ENCODE measurements at regions not wholly inside any gene's neighbourhood (a gene's known extent, or its start where the extent isn't known, plus 50 kb on each side); places are given as distances from the start of the nearest gene placed in this dataset.

DNA sequence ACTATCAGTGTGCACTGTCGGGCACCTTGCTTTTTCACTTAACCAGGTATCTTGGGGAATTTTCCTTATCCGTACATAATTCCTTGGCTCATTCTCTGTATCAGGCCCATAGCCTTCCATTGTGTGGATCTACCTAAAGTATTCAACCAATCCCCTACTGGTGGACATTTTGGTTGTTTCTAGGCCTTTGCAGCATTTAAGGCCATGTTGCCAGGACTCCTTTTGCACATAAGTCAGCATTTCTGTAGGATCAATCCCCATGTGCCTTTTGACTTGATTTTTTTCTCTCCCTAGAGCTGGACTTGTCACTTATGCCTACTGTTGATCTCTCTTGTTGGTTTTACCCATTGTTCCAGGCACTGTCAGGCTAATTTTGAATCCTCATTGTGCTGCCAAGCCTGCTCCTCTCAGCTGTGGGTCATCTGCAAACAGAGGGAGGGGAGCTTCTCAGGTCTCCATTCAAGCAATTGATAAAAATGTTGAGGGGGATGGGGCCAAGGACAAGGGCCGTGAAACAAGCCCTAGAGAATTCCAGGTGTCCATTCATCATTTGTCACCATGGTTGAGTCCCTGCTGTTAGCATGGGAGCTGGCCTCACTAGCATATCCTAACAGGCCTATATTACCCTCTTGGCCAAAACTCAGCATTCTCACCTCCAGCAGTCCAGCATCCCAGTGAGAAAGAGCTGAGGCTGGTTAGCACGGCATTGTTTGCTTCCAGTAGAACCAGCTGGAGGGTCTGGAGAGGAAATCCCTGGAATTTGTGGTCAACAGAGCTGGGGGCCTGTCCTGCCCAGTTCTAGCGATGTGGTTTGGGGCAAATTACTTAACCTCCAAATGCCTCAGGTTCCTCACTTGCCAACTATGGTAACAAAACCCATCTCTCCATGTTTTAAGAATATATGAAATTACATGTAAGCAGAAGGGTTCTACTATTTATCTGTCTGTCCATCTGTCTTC is 178.4 kb downstream of the MRPL14 start:
- Histone ChIP-seq H3K4me3 (no peak overlapping the region), H3K9me3 (no peaks in the 10 kb centered on the region), H3K4me1 (replicated peaks) (no peaks in the 10 kb centered on the region), H3K36me3 (no peaks in the 10 kb centered on the region), H3K27ac (no peak overlapping the region), H3K27me3 (replicated peaks; ENCODE audit: insufficient read depth) (no peaks in the 10 kb centered on the region)
- DNase-seq (ENCODE audit: low spot score): no peak
- WGBS: 94% methylated on average over 5 of the region's 5 CpGs
- TF ChIP-seq POLR2AphosphoS5 (IDR thresholded peaks at IDR 0.05): no peak
- TF ChIP-seq, protein P1, sequence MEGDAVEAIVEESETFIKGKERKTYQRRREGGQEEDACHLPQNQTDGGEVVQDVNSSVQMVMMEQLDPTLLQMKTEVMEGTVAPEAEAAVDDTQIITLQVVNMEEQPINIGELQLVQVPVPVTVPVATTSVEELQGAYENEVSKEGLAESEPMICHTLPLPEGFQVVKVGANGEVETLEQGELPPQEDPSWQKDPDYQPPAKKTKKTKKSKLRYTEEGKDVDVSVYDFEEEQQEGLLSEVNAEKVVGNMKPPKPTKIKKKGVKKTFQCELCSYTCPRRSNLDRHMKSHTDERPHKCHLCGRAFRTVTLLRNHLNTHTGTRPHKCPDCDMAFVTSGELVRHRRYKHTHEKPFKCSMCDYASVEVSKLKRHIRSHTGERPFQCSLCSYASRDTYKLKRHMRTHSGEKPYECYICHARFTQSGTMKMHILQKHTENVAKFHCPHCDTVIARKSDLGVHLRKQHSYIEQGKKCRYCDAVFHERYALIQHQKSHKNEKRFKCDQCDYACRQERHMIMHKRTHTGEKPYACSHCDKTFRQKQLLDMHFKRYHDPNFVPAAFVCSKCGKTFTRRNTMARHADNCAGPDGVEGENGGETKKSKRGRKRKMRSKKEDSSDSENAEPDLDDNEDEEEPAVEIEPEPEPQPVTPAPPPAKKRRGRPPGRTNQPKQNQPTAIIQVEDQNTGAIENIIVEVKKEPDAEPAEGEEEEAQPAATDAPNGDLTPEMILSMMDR (IDR thresholded peaks at IDR 0.05): no peak
- TF ChIP-seq POLR2A (IDR thresholded peaks at IDR 0.05): no peak
- intact Hi-C loops (cut with DNase I): no loop called here

DNA sequence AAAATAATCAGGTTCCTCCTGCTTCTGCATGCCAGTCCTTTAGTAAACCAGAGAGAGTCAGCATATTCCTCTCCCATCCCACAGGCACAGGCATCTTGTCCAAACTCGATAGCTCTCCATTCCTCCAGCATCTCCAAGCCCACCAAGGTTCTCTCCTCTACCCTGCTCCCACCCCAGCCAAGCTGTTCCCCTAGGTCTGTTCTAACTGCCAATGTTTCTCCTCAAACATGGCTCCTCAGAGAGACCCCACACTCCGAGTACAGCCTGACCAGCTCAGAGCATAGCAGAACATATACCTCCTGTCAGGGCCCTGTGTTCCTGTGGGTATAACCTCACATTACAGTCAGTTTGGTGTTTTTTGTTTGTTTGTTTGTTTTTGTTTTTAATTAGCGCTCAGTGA is 177.8 kb downstream of the VEGFA start:
- H3K27ac ChIP-seq: no peak overlapping the region
- no peak overlapping the region for H3K4me3 ChIP-seq
- no peaks in the 10 kb centered on the region for H3K27me3 ChIP-seq (replicated peaks; ENCODE audit: insufficient read depth)
- H3K36me3 ChIP-seq: no peaks in the 10 kb centered on the region
- no peaks in the 10 kb centered on the region for H3K9me3 ChIP-seq
- no peaks in the 10 kb centered on the region for H3K4me1 ChIP-seq (replicated peaks)
- 83% methylated on average over 3 of the region's 3 CpGs for WGBS
- intact Hi-C loops (cut with DNase I): no loop called here
- TF ChIP-seq, protein P1 (IDR thresholded peaks at IDR 0.05): no peak
- TF ChIP-seq POLR2A (IDR thresholded peaks at IDR 0.05) (no peak), POLR2AphosphoS5 (IDR thresholded peaks at IDR 0.05) (no peak)
- no peak for DNase-seq (ENCODE audit: low spot score)

DNA sequence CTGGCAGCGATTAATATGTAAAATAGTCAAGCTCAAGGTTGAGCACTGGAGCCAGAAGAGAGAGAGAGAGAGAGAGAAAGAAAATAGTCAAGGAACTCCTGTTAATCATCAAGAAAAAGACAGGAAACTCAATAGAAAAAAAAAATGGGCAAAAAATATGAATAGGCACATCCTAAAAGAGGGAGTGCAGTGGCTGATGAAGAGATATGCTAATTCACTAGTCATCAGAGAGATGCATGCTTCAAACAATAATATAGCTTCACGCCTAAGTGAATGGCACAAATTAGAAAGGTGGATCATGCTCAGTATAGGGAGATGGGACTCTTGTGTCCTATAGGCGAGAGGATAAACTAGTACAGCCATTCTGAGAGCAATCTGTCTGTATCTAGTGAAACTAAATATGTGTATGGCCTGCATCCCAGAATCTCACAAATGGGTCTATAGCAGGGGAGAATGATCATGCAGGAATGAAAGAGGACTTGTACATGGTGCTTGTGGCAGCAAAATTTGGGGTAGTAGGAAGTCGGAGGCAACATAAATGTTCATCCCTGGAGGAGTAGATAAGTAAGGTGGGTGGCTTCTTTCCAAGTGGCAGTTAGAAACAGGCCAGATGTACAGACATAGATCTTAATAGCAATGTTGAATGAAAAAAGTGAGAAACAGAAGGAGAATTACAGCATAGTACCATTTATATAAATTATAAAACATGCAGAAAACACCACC is 176.8 kb downstream of the VEGFA start:
- intact Hi-C loops (cut with DNase I): no loop called here
- Histone ChIP-seq H3K4me1 (replicated peaks) (no peaks in the 10 kb centered on the region), H3K27me3 (replicated peaks; ENCODE audit: insufficient read depth) (no peaks in the 10 kb centered on the region), H3K27ac (no peak overlapping the region), H3K36me3 (no peaks in the 10 kb centered on the region), H3K9me3 (no peaks in the 10 kb centered on the region), H3K4me3 (no peak overlapping the region)
- DNase-seq (ENCODE audit: low spot score): no peak
- 96% methylated on average over 4 of the region's 4 CpGs for WGBS
- TF ChIP-seq, protein P1 (IDR thresholded peaks at IDR 0.05): no peak
- TF ChIP-seq POLR2AphosphoS5 (IDR thresholded peaks at IDR 0.05) (no peak), POLR2A (IDR thresholded peaks at IDR 0.05) (no peak)

DNA sequence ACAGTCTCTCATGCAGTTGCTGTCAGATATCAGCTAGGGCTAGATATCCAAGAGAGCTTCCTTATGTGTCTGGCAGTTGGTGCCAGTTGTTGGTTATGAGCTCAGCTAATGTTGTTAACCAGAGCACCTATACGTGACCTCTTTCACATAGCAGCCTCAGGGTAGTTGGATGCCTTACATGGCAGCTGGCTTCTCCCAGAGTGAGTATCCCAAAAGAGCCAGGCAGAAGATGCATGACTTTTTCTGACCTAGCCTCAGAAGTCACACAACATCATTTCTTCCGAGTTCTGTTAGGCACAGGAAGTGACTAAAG is 175.7 kb downstream of the VEGFA start:
- WGBS: 94% methylated on average over 2 of the region's 2 CpGs
- Histone ChIP-seq H3K27me3 (replicated peaks; ENCODE audit: insufficient read depth) (no peaks in the 10 kb centered on the region), H3K4me1 (replicated peaks) (no peaks in the 10 kb centered on the region), H3K9me3 (no peaks in the 10 kb centered on the region), H3K36me3 (no peaks in the 10 kb centered on the region), H3K4me3 (no peak overlapping the region), H3K27ac (no peak overlapping the region)
- DNase-seq (ENCODE audit: low spot score): no peak
- TF ChIP-seq, protein P1 (IDR thresholded peaks at IDR 0.05): no peak
- intact Hi-C loops (cut with DNase I): no loop called here

Measured in prostate gland (tissue), 2 donors.